GM21529 (cell line): ENCODE measurements at regions not wholly inside any gene's neighbourhood (a gene's known extent, or its start where the extent isn't known, plus 50 kb on each side); places are given as distances from the start of the nearest gene placed in this dataset.
"Not testable (repeated sequence)": the region's sequence is repeated elsewhere in the genome, so short reads cannot be mapped to it uniquely, and the experiment has no call there.

ENCODE experiments used
- ATAC-seq: cut with Tn5 transposase; IDR thresholded peaks from one replicate; pipeline ENCODE4 v1.9.1; 2021; ENCODE audit not compliant: unreplicated experiment

DNA sequence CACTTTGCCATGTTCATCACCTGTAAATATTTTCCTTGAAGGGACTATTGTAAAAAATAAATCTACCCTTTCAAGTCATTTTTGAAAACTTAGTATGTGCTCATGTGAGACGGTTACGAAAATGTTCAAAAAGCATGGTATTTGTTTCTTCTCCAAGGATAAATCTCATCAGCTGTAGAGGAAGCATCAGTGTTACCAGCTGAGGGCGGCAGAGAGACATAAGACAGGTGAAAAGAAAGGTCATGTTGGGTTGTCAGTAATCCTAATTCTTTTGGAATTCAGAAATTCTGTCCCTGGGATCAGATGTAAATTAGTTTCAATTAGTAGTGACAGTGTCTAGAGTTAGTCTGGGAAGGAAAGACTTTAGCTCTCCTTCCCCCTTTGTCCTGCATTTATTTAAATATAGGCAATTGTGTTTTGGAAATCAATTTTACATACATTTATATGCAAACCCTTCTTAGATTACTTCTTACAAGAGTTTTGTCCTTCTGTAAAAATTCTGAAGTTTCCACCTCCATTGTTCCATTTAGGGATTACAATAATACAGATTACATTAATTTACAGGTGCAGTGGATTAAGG is 791.9 kb upstream of the CDH6 start:
- no peak for ATAC-seq

DNA sequence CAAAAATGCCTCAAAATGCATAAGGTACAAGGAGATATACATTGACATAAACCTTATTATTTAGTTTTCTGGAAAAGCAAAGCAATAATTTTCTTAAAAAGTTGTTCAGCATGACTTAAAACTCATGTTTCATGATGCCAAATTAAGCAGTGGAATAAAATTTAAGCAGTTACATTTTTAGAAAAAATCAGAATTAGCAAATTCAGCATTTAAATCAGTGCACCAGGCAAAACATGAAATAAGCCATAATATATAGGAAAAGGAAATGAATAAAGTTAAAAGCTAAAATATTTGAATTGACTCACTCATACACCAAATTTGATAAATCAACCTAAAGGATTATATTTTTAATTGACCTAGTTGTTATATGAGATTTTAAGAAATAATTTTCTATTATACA is 795.1 kb upstream of the CDH6 start:
- no peak for ATAC-seq

DNA sequence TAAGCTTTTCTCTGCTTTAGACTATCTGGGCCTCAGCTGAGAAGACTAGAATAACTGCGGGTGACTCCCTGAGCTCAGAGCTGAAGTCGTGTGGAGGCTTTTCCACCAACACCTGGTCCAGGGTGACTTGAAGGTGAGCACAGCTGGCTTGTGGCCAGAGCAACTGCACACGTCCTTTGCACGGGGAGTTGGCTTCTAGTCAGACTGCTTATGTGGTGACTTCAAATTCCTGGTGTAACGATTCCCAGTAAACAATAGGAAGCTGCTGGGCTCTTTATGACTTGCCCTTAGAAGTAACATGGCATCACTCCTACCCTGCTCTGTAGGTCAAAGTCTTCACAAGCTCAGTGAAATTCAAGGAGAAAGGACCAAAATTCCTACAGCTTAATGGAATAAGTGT is 800.6 kb upstream of the CDH6 start:
- ATAC-seq, result no peak

DNA sequence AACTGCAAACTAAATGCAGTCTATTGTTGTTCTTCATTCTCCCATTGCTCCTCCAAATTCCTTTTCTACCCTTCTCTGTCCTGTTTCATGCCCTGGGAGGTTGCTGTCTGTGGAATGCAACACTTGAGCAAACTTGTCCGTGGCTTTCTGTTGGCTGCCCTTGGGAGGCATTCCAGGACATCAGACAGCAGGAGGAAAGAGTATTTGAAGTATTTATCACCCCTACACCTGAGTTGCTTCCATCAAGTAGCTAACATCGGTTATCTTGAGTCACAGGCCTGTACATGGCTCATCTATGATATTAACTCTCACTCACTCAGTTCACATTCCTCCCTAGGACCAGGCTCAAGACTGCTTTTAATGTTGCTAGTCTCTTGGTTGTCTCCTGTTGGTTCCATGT is 803.4 kb upstream of the CDH6 start:
- ATAC-seq, result no peak

- ATAC-seq, result no peak
Observed at GRCh38 chr5:30387974-30388632, 805.4 kb upstream of the CDH6 start.

GRCh38 chr5:30385754-30386153 is 807.7 kb upstream of the CDH6 start:
- ATAC-seq, result no peak

DNA sequence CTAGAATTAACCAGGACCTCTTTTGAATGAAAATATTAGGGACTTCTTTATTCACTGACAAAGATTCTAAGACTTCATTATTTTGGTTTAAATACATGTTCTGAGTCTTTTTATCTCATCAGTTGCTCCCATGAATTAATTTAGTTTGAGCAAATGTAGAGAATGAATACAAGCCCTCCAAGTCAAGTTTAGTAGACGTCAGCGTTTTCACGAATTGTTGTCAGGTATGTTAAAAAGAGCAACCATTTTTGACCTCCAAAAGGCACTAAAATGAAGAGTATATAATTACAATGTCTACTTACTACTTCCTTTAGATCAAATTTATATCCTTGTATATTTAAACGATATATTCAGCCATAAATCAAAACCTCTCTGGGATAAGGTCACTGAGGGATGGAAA is 809.3 kb upstream of the CDH6 start:
- no peak for ATAC-seq

DNA sequence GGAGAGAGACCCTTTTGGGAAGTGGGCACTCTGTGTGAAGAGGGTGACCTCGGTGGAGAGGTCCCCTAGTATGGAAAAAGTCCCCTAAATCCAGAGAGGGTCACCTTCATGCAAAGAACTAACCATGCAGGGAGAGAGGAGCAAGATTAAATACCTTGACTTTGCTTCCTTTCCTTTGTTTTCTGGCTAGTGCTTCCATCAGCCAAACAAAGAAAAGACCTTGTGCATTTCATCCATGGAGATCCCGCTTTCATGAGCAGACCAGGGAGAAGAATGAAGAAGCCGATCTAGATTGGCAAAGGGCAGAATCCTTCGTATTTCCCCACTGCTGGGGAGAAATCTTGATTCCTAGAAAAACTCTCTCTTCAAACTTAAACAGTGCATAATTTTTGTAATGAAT is 813.3 kb upstream of the CDH6 start:
- ATAC-seq, result no peak

DNA sequence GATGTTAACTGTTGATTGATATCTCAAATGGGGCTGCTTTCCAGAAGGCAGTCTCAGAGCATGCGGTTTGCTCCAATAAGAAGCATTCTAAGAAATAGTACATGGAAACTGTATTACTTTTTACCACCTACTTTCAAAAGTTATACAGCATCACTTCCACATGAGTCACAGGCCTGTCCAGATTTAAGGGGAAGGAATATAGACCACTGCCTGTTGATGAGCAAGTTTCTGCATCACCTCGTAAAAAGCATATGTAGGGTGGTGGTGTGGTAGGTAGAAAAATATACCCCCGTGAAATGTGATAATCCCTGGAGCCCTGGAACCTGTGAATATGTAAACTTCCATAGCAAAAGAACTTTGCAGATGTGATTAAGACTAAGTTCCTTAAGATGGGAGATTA is 816.6 kb upstream of the CDH6 start:
- no peak for ATAC-seq

- ATAC-seq, result no peak
Observed at GRCh38 chr5:30368064-30368463, 825.4 kb upstream of the CDH6 start.

- not testable (repeated sequence) for ATAC-seq
Observed at GRCh38 chr5:30365031-30365430, 828.5 kb upstream of the CDH6 start.

DNA sequence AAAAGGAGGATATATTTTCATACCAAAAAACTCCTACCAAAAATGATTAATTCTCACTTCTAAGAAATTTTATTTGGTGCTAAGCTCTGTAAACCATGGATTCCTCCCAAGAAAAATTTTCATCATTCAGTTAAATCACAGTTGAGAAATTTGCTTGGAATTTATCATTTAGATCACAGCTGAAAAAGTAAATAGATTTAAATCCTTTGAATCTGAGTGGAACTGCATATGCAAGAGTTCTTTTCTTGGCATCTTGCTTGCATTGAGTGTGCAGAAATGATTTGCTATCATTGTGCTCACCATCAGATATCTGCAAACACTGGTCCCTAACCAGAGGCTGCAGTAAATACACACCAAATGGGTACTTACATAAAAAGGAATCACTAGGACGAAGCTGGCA is 836.1 kb upstream of the CDH6 start:
- no peak for ATAC-seq

GRCh38 chr5:30355675-30356074 is 837.8 kb upstream of the CDH6 start:
- no peak for ATAC-seq

DNA sequence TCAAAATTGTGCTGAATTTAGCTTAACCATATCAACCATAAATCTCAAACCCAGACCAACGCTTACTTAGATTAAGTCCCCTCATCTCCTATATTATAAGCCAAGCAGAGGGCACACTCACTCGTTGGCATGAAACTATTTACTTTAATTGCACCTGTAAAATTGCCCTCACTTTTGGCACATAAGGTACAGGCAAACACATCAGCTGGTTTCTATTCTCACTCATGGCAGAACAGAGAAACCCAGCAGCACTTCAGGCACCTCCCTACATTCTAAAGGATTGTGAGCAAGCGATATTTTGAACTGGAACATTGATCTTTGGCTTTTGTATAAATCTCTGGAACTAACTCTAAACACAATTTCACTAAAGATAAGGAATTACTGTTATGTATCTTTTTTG is 845.6 kb upstream of the CDH6 start:
- no peak for ATAC-seq

- ATAC-seq, result not testable (repeated sequence)
Observed at GRCh38 chr5:30345539-30346345, 847.7 kb upstream of the CDH6 start.

DNA sequence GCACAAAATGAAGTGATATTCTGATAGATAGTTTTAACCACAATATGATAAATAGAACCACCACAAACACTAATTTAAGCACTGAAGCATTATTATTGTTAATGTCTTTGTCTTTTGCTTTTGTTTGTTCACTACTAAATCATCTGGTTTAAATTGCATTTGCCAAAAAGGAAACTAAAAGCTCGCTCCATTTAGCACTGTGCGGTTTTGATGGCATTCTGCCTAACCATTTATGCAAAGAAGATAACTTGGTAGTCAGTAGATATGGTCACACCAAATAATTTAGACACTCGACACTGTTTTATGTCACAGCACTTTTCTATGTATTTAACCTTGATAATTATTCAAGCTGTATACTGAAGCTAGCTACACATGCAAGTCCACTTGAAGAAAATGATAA is 849.8 kb upstream of the CDH6 start:
- no peak for ATAC-seq

DNA sequence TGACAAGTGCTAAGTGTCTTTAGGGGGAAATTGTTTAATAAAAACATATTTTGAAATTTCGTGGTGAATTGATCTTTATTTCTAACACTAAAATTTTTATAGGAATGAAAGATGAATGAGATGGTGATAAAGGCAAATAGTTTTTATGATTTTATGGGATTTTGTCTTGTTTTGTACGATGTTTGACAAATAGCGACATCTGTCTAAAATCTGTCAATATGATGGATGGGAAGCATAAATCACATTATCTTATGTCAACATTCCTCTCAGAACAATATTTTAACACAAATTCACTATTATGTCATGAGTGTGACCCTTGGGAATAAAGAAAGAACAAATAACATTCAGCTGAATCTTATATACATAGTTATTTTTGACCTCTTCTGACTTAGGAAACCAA is 852.0 kb upstream of the CDH6 start:
- ATAC-seq, result no peak

DNA sequence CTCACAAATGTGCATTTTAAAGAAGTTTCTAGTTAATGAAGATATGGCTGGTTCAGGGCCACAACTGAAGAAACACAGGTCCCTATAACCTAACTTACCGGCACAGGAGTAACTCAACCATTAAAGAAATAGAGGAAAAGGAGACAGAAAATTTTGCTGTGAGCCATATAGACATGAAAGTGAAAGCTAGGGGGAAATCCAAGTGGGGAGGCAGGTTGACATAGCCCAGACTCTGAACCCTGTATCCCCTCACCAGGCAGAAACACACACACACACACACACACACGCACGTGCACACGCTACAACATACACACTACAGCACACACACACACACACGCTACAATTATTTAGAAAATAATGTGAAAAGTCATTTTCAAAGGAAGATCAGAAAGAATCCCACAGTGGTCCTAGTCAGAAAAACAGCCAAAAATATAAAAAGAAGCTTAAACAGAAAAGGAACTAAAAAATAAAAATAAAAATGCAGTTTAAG is 856.4 kb upstream of the CDH6 start:
- no peak for ATAC-seq

DNA sequence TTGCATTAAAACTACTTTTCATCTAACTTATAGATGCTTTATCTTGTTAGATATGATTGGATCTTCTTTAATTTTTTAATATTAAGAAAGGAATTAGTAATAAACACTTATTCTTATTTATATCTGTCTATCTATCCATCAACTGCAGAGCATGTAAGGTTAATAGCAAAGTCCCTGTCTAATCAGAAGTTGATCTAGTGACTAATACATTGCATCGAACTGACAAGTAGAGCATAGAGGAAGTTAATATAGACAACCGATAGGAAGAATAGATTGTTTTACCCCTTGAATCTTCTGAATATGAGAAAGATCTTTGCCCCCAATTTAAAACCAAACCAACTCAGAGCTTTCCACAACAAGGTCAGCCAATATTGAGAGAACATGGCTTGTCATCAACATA is 862.0 kb upstream of the CDH6 start:
- ATAC-seq, result no peak

DNA sequence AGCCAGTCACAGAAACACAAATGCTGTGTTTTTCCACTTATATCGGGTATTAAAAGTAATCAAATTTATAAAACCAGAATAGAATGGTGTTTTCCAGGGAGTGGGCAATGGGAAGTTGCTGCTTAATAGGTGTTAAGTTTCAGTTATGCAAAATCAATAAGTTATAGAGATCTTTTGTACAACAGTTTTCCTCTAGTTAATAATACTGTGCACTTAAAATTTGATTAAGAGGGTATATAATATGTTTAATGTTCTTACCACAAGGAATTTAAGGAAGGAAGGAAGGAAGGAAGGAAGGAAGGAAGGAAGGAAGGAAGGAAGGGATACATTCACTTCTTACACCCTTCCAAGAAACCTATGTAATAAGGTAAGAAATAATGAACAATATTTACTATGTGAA is 867.7 kb upstream of the CDH6 start:
- no peak for ATAC-seq

- no peak for ATAC-seq
Observed at GRCh38 chr5:30324083-30324482, 869.4 kb upstream of the CDH6 start.

DNA sequence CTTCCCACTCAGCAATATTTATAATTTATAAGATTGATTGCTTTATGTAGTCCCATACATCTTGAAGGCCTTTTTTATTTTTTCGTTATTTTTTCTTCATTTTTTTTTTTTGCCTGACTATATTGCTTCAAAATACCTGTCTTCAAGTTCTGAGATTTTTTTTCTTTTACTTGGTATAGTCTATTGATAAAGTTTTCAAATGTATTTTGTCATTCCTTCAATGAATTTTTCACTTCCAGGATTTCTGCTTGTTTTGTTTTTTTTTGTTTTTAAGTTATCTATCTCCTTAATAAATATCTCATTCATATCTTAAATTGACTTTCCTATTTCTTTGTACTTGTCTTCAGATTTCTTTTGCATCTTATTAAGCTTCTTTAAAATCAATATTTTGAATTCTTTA is 905.6 kb upstream of the CDH6 start:
- ATAC-seq, result no peak
